ENCODE measurements at regions not wholly inside any gene's neighbourhood (a gene's known extent, or its start where the extent isn't known, plus 50 kb on each side); places are given as distances from the start of the nearest gene placed in this dataset.

GRCh38 chr14:104337351-104337750, 199.0 kb downstream of the KIF26A start:
- 100% methylated on average over 4 of the region's 4 CpGs for WGBS (ENCODE audit: insufficient coverage)
- Histone ChIP-seq H3K9me3 (ENCODE audit: control extremely low read depth in 1 of 5, control insufficient read depth in 4 of 5, insufficient read depth in 2 of 5, low read depth in 1 of 5, low read length in 4 of 5) (peaks cover 2 to 11% (median 6%) of the 10 kb centered on the region in 5 experiments), H3K4me3 (ENCODE audit: control insufficient read depth in 1 of 7, extremely low read depth in 1 of 7, insufficient read depth in 4 of 7, low read depth in 2 of 7, low read length in 6 of 7) (no peak overlapping the region), H3K4me1 (ENCODE audit: control extremely low read depth in 1 of 4, control insufficient read depth in 4 of 4, insufficient read depth in 4 of 4, low read length in 3 of 4) (no peaks in the 10 kb centered on the region), H3K27me3 (replicated peaks in 2 of 5; ENCODE audit: control insufficient read depth in 4 of 5, insufficient read depth in 5 of 5, low read length in 4 of 5) (peaks cover 0 to 20% (median 1%) of the 10 kb centered on the region in 5 experiments), H3K36me3 (ENCODE audit: control insufficient read depth in 4 of 4, insufficient read depth in 4 of 4, low read length in 3 of 4) (no peaks in the 10 kb centered on the region), H3K27ac (ENCODE audit: insufficient read depth in 1 of 2, low read depth in 1 of 2, low read length in 2 of 2, poor library complexity in 1 of 2, severe bottlenecking in 2 of 2) (no peak overlapping the region)
- POLR2A ChIA-PET: no interaction called here
- CTCF ChIA-PET: no interaction called here
- DNase-seq: no peak

DNA sequence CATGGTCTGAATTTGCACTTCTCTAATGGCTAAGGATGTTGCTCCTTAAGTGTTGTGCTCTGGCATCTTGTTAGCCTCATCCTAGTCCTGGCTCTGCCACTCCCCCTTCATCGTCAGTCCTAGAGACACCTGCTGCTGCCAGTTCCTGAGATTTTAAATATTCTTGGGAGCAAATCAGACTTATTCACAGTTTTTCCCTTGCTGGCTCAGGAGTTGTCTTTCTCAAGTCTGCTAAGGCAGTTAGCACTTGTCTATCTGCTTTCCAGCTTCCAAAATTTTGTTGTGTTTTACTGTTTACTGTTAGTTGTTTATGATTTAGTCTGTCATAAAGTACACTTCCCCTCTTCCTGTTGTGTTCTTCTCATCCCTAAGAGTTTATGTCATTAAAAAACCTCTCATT, 201.0 kb downstream of the KIF26A start:
- POLR2A ChIA-PET: no interaction called here
- Histone ChIP-seq H3K27me3 (replicated peaks in 2 of 5; ENCODE audit: control insufficient read depth in 4 of 5, insufficient read depth in 5 of 5, low read length in 4 of 5) (peaks cover 0 to 25% (median 0%) of the 10 kb centered on the region in 5 experiments), H3K4me3 (ENCODE audit: control insufficient read depth in 1 of 7, extremely low read depth in 1 of 7, insufficient read depth in 4 of 7, low read depth in 2 of 7, low read length in 6 of 7) (no peak overlapping the region), H3K36me3 (ENCODE audit: control insufficient read depth in 4 of 4, insufficient read depth in 4 of 4, low read length in 3 of 4) (no peaks in the 10 kb centered on the region), H3K4me1 (ENCODE audit: control extremely low read depth in 1 of 4, control insufficient read depth in 4 of 4, insufficient read depth in 4 of 4, low read length in 3 of 4) (no peaks in the 10 kb centered on the region), H3K27ac (ENCODE audit: insufficient read depth in 1 of 2, low read depth in 1 of 2, low read length in 2 of 2, poor library complexity in 1 of 2, severe bottlenecking in 2 of 2) (no peak overlapping the region), H3K9me3 (ENCODE audit: control extremely low read depth in 1 of 5, control insufficient read depth in 4 of 5, insufficient read depth in 2 of 5, low read depth in 1 of 5, low read length in 4 of 5) (peaks cover 2 to 11% (median 6%) of the 10 kb centered on the region in 5 experiments)
- 100% methylated on average over 1 of the region's 1 CpG for WGBS (ENCODE audit: insufficient coverage)
- CTCF ChIA-PET: no interaction called here
- DNase-seq: no peak

DNA sequence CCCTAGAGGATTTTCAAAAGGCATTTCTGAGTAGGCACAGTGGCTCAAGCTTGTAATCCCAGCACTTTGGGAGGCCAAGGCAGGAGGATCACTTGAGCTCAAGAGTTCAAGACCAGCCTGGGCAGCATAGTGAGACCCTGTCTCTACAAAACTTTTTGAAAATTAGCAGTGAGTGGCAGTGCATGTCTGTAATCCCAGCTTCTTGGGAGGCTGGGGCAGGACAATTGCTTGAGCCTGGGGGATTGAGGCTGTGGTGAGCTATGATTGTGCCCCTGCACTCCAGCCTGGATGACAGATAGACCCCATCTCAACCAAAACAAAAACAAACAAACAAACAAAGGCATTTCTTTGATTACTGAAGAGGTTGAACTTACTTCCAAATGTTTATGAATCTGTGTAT, 201.4 kb downstream of the KIF26A start:
- POLR2A ChIA-PET: interaction anchor here (0.6 kb wide), 1 partner anchor 131 kb away, joined by 3 read pairs; no protein-coding TSS in a partner anchor
- DNase-seq: no peak
- Histone ChIP-seq H3K36me3 (ENCODE audit: control insufficient read depth in 4 of 4, insufficient read depth in 4 of 4, low read length in 3 of 4) (no peaks in the 10 kb centered on the region), H3K27me3 (replicated peaks in 2 of 5; ENCODE audit: control insufficient read depth in 4 of 5, insufficient read depth in 5 of 5, low read length in 4 of 5) (peaks cover 0 to 25% (median 0%) of the 10 kb centered on the region in 5 experiments), H3K27ac (ENCODE audit: insufficient read depth in 1 of 2, low read depth in 1 of 2, low read length in 2 of 2, poor library complexity in 1 of 2, severe bottlenecking in 2 of 2) (no peak overlapping the region), H3K4me3 (ENCODE audit: control insufficient read depth in 1 of 7, extremely low read depth in 1 of 7, insufficient read depth in 4 of 7, low read depth in 2 of 7, low read length in 6 of 7) (no peak overlapping the region), H3K9me3 (ENCODE audit: control extremely low read depth in 1 of 5, control insufficient read depth in 4 of 5, insufficient read depth in 2 of 5, low read depth in 1 of 5, low read length in 4 of 5) (peaks cover 2 to 11% (median 6%) of the 10 kb centered on the region in 5 experiments), H3K4me1 (ENCODE audit: control extremely low read depth in 1 of 4, control insufficient read depth in 4 of 4, insufficient read depth in 4 of 4, low read length in 3 of 4) (no peaks in the 10 kb centered on the region)
- CTCF ChIA-PET: interaction anchor here (1.0 kb wide), 1 partner anchor 224 kb away, joined by 3 read pairs; no protein-coding TSS in a partner anchor

GRCh38 chr14:104341532-104342434, 203.4 kb downstream of the KIF26A start:
- POLR2A ChIA-PET: no interaction called here
- H3K4me1 ChIP-seq (ENCODE audit: control extremely low read depth in 1 of 4, control insufficient read depth in 4 of 4, insufficient read depth in 4 of 4, low read length in 3 of 4): no peaks in the 10 kb centered on the region
- H3K36me3 ChIP-seq (ENCODE audit: control insufficient read depth in 4 of 4, insufficient read depth in 4 of 4, low read length in 3 of 4): no peaks in the 10 kb centered on the region
- CTCF ChIA-PET: interaction anchor here (1.0 kb wide), 1 partner anchor 9 kb away, joined by 3 read pairs; no protein-coding TSS in a partner anchor
- WGBS (ENCODE audit: insufficient coverage): 63% methylated on average over 19 of the region's 27 CpGs
- peaks cover 2 to 11% (median 6%) of the 10 kb centered on the region in 5 experiments for H3K9me3 ChIP-seq (ENCODE audit: control extremely low read depth in 1 of 5, control insufficient read depth in 4 of 5, insufficient read depth in 2 of 5, low read depth in 1 of 5, low read length in 4 of 5)
- H3K4me3 ChIP-seq (ENCODE audit: control insufficient read depth in 1 of 7, extremely low read depth in 1 of 7, insufficient read depth in 4 of 7, low read depth in 2 of 7, low read length in 6 of 7): no peak overlapping the region
- no peak overlapping the region for H3K27ac ChIP-seq (ENCODE audit: insufficient read depth in 1 of 2, low read depth in 1 of 2, low read length in 2 of 2, poor library complexity in 1 of 2, severe bottlenecking in 2 of 2)
- peaks cover 0 to 25% (median 0%) of the 10 kb centered on the region in 5 experiments for H3K27me3 ChIP-seq (replicated peaks in 2 of 5; ENCODE audit: control insufficient read depth in 4 of 5, insufficient read depth in 5 of 5, low read length in 4 of 5)
- peak; percentile 28 to 66 (median 48) for DNase-seq

GRCh38 chr14:104342435-104343293, 204.3 kb downstream of the KIF26A start:
- POLR2A ChIA-PET: no interaction called here
- peaks cover 0 to 9% (median 3%) of the 10 kb centered on the region in 5 experiments for H3K9me3 ChIP-seq (ENCODE audit: control extremely low read depth in 1 of 5, control insufficient read depth in 4 of 5, insufficient read depth in 2 of 5, low read depth in 1 of 5, low read length in 4 of 5)
- no peak overlapping the region for H3K4me3 ChIP-seq (ENCODE audit: control insufficient read depth in 1 of 7, extremely low read depth in 1 of 7, insufficient read depth in 4 of 7, low read depth in 2 of 7, low read length in 6 of 7)
- peaks cover 0 to 23% (median 0%) of the 10 kb centered on the region in 5 experiments for H3K27me3 ChIP-seq (replicated peaks in 2 of 5; ENCODE audit: control insufficient read depth in 4 of 5, insufficient read depth in 5 of 5, low read length in 4 of 5)
- 89% methylated on average over 18 of the region's 22 CpGs for WGBS (ENCODE audit: insufficient coverage)
- CTCF ChIA-PET: interaction anchor here (1.0 kb wide), 1 partner anchor 8 kb away, joined by 3 read pairs; no protein-coding TSS in a partner anchor
- H3K36me3 ChIP-seq (ENCODE audit: control insufficient read depth in 4 of 4, insufficient read depth in 4 of 4, low read length in 3 of 4): no peaks in the 10 kb centered on the region
- H3K4me1 ChIP-seq (ENCODE audit: control extremely low read depth in 1 of 4, control insufficient read depth in 4 of 4, insufficient read depth in 4 of 4, low read length in 3 of 4): no peaks in the 10 kb centered on the region
- no peak for DNase-seq
- no peak overlapping the region for H3K27ac ChIP-seq (ENCODE audit: insufficient read depth in 1 of 2, low read depth in 1 of 2, low read length in 2 of 2, poor library complexity in 1 of 2, severe bottlenecking in 2 of 2)

DNA sequence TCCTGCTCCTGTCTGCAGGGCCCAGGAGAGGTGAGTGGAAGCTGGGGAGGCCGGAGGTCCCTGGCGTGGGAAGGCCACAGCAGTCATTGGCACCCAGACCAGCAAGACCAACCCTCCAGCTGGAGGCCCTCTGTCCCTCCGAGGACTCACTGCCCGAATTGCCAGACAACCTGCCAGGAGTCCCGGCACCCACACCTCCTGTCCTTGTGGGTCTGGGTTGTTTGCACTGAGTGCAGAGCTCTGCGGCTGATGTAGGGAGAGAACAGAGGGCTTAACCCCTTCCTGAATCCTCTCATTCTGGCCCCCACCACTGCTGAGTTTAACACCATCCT, 204.9 kb downstream of the KIF26A start:
- DNase-seq: no peak
- no peaks in the 10 kb centered on the region for H3K36me3 ChIP-seq (ENCODE audit: control insufficient read depth in 4 of 4, insufficient read depth in 4 of 4, low read length in 3 of 4)
- peaks cover 0 to 23% (median 0%) of the 10 kb centered on the region in 5 experiments for H3K27me3 ChIP-seq (replicated peaks in 2 of 5; ENCODE audit: control insufficient read depth in 4 of 5, insufficient read depth in 5 of 5, low read length in 4 of 5)
- no peak overlapping the region for H3K4me3 ChIP-seq (ENCODE audit: control insufficient read depth in 1 of 7, extremely low read depth in 1 of 7, insufficient read depth in 4 of 7, low read depth in 2 of 7, low read length in 6 of 7)
- peaks cover 0 to 6% (median 2%) of the 10 kb centered on the region in 5 experiments for H3K9me3 ChIP-seq (ENCODE audit: control extremely low read depth in 1 of 5, control insufficient read depth in 4 of 5, insufficient read depth in 2 of 5, low read depth in 1 of 5, low read length in 4 of 5)
- WGBS (ENCODE audit: insufficient coverage): 100% methylated on average over 2 of the region's 6 CpGs
- H3K27ac ChIP-seq (ENCODE audit: insufficient read depth in 1 of 2, low read depth in 1 of 2, low read length in 2 of 2, poor library complexity in 1 of 2, severe bottlenecking in 2 of 2): no peak overlapping the region
- ChIA-PET CTCF (no interaction called here), POLR2A (no interaction called here)
- H3K4me1 ChIP-seq (ENCODE audit: control extremely low read depth in 1 of 4, control insufficient read depth in 4 of 4, insufficient read depth in 4 of 4, low read length in 3 of 4): no peaks in the 10 kb centered on the region
